ENCODE measurements at regions not wholly inside any gene's neighbourhood (a gene's known extent, or its start where the extent isn't known, plus 50 kb on each side); places are given as distances from the start of the nearest gene placed in this dataset.

GRCh38 chr9:13674926-13675637, 395.6 kb upstream of the MPDZ start:
- Histone ChIP-seq H3K36me3 (replicated peaks in 1 of 2; ENCODE audit: control extremely low read depth in 1 of 2, control insufficient read depth in 1 of 2, extremely low read depth in 1 of 2, insufficient read depth in 2 of 2, low read length in 1 of 2) (no peaks in the 10 kb centered on the region), H3K27ac (ENCODE audit: low read length in 2 of 2) (no peak overlapping the region), H3K27me3 (replicated peaks in 1 of 4; ENCODE audit: control extremely low read depth in 1 of 4, control insufficient read depth in 3 of 4, insufficient read depth in 4 of 4, low read length in 3 of 4) (no peaks in the 10 kb centered on the region), H3K4me3 (ENCODE audit: control extremely low read depth in 1 of 5, extremely low read depth in 1 of 5, insufficient read depth in 1 of 5, low read depth in 2 of 5, low read length in 4 of 5) (no peak overlapping the region), H2AFZ (ENCODE audit: insufficient read depth, low read depth, low read length, poor library complexity, severe bottlenecking) (no peak overlapping the region), H3K4me1 (ENCODE audit: control insufficient read depth in 2 of 2, insufficient read depth in 2 of 2, low read length in 2 of 2) (no peaks in the 10 kb centered on the region), H4K20me1 (ENCODE audit: control insufficient read depth, insufficient read depth, low read length, poor library complexity, severe bottlenecking) (no peaks in the 10 kb centered on the region), H3K4me2 (replicated peaks; ENCODE audit: low read depth, low read length, poor library complexity, severe bottlenecking) (no peak overlapping the region), H3K9me3 (ENCODE audit: control extremely low read depth in 1 of 3, control insufficient read depth in 2 of 3, insufficient read depth in 1 of 3, low read length in 2 of 3) (no peaks in the 10 kb centered on the region), H3K79me2 (ENCODE audit: control insufficient read depth, insufficient read depth, low read length) (no peaks in the 10 kb centered on the region), H3K9ac (ENCODE audit: low read length) (no peak overlapping the region)
- POLR2A ChIA-PET = no interaction called here
- WGBS (ENCODE audit: insufficient coverage) = 88% methylated on average over 3 of the region's 7 CpGs
- CTCF ChIA-PET = no interaction called here
- no peaks in the 10 kb centered on the region for H3K4me1 Mint-ChIP-seq
- H3K27me3 Mint-ChIP-seq = no peaks in the 10 kb centered on the region
- TF ChIP-seq EZH2 (IDR thresholded peaks at IDR 0.05; ENCODE audit: borderline replicate concordance, insufficient read depth, low read depth, low read length, poor library complexity, severe bottlenecking) (no peak), CTCF (IDR thresholded peaks at IDR 0.05) (no peak)
- H3K4me3 Mint-ChIP-seq = no peak overlapping the region
- H3K9me3 Mint-ChIP-seq (ENCODE audit: insufficient read depth) = peaks cover 8% of the 10 kb centered on the region
- intact Hi-C loops (cut with micrococcal nuclease) = no loop called here
- ATAC-seq (ENCODE audit: low read depth) = no peak
- no peak overlapping the region for H3K27ac Mint-ChIP-seq
- DNase-seq = no peak

- Mint-ChIP-seq H3K9me3 (ENCODE audit: insufficient read depth) (peaks cover 12% of the 10 kb centered on the region), H3K4me1 (no peaks in the 10 kb centered on the region), H3K27me3 (no peaks in the 10 kb centered on the region), H3K27ac (no peak overlapping the region), H3K4me3 (no peak overlapping the region)
- Histone ChIP-seq H3K9ac (ENCODE audit: low read length) (no peak overlapping the region), H3K36me3 (replicated peaks in 1 of 2; ENCODE audit: control extremely low read depth in 1 of 2, control insufficient read depth in 1 of 2, extremely low read depth in 1 of 2, insufficient read depth in 2 of 2, low read length in 1 of 2) (no peaks in the 10 kb centered on the region), H3K4me1 (ENCODE audit: control insufficient read depth in 2 of 2, insufficient read depth in 2 of 2, low read length in 2 of 2) (no peaks in the 10 kb centered on the region), H2AFZ (ENCODE audit: insufficient read depth, low read depth, low read length, poor library complexity, severe bottlenecking) (no peak overlapping the region), H3K79me2 (ENCODE audit: control insufficient read depth, insufficient read depth, low read length) (no peaks in the 10 kb centered on the region), H3K27me3 (replicated peaks in 1 of 4; ENCODE audit: control extremely low read depth in 1 of 4, control insufficient read depth in 3 of 4, insufficient read depth in 4 of 4, low read length in 3 of 4) (no peaks in the 10 kb centered on the region), H3K9me3 (ENCODE audit: control extremely low read depth in 1 of 3, control insufficient read depth in 2 of 3, insufficient read depth in 1 of 3, low read length in 2 of 3) (no peaks in the 10 kb centered on the region), H3K4me3 (ENCODE audit: control extremely low read depth in 1 of 5, extremely low read depth in 1 of 5, insufficient read depth in 1 of 5, low read depth in 2 of 5, low read length in 4 of 5) (no peak overlapping the region), H4K20me1 (ENCODE audit: control insufficient read depth, insufficient read depth, low read length, poor library complexity, severe bottlenecking) (no peaks in the 10 kb centered on the region), H3K4me2 (replicated peaks; ENCODE audit: low read depth, low read length, poor library complexity, severe bottlenecking) (no peak overlapping the region), H3K27ac (ENCODE audit: low read length in 2 of 2) (no peak overlapping the region)
- intact Hi-C loops (cut with micrococcal nuclease) = no loop called here
- no peak for DNase-seq
- 100% methylated on average over 1 of the region's 3 CpGs for WGBS (ENCODE audit: insufficient coverage)
- TF ChIP-seq CTCF (IDR thresholded peaks at IDR 0.05) (no peak), EZH2 (IDR thresholded peaks at IDR 0.05; ENCODE audit: borderline replicate concordance, insufficient read depth, low read depth, low read length, poor library complexity, severe bottlenecking) (no peak)
- no peak for ATAC-seq (ENCODE audit: low read depth)
- ChIA-PET CTCF (no interaction called here), POLR2A (no interaction called here)
These were observed 393.9 kb upstream of the MPDZ start for GRCh38 chr9:13673348-13673747.

All from B cell (primary cell).